Ectodermal cell (in vitro differentiated cells): ENCODE measurements at regions not wholly inside any gene's neighbourhood (a gene's known extent, or its start where the extent isn't known, plus 50 kb on each side); places are given as distances from the start of the nearest gene placed in this dataset.

Source experiments
- H3K27ac ChIP-seq: 2 replicates; pipeline ENCODE4 v1.7.0; 2013; ENCODE audit warnings: mild to moderate bottlenecking, low read depth, low read length; ENCODE audit not compliant: insufficient read depth, poor library complexity, severe bottlenecking
- H3K27me3 ChIP-seq: 2 replicates; pipeline ENCODE4 v1.7.0; 2013; ENCODE audit warnings: mild to moderate bottlenecking, low read length; ENCODE audit not compliant: insufficient read depth, control insufficient read depth, poor library complexity, severe bottlenecking
- H3K36me3 ChIP-seq: one replicate; pipeline ENCODE4 v1.7.0; 2013; ENCODE audit warnings: low read length; ENCODE audit not compliant: control insufficient read depth, insufficient read depth
- H3K4me1 ChIP-seq: one replicate; pipeline ENCODE4 v1.7.0; 2013; ENCODE audit warnings: low read length; ENCODE audit not compliant: control insufficient read depth, insufficient read depth
- H3K4me3 ChIP-seq: 2 replicates; pipeline ENCODE4 v1.7.0; 2013; ENCODE audit warnings: low read depth, low read length, control low read depth; ENCODE audit not compliant: insufficient read depth
- H3K9me3 ChIP-seq: 2 replicates; pipeline ENCODE4 v1.7.0; 2013; ENCODE audit warnings: mild to moderate bottlenecking, low read length, moderate library complexity; ENCODE audit not compliant: control insufficient read depth
- WGBS, 2 experiments: methylation state at CpG; one replicate each; pipeline ENCODE4 v1.1.7; 2013; ENCODE audit warnings: missing lambda C conversion rate in 2 of 2; 5-methylcytosine and 5-hydroxymethylcytosine counted together

- no peak overlapping the region for H3K27ac ChIP-seq
- H3K9me3 ChIP-seq: no peaks in the 10 kb centered on the region
- no peaks in the 10 kb centered on the region for H3K4me1 ChIP-seq
- no peaks in the 10 kb centered on the region for H3K27me3 ChIP-seq
- no peaks in the 10 kb centered on the region for H3K36me3 ChIP-seq
- no peak overlapping the region for H3K4me3 ChIP-seq
- 85 to 88% methylated on average over 3 of the region's 3 CpGs for WGBS, 2 experiments
These were observed 86.3 kb upstream of the TOM1L1 start for GRCh38 chr17:54814371-54814770.

- no peaks in the 10 kb centered on the region for H3K36me3 ChIP-seq
- no peak overlapping the region for H3K4me3 ChIP-seq
- H3K27me3 ChIP-seq: no peaks in the 10 kb centered on the region
- no peak overlapping the region for H3K27ac ChIP-seq
- 95% methylated on average over 3 of the region's 3 CpGs for WGBS, 2 experiments
- no peaks in the 10 kb centered on the region for H3K4me1 ChIP-seq
- H3K9me3 ChIP-seq: no peaks in the 10 kb centered on the region
These were observed 66.6 kb upstream of the TOM1L1 start for GRCh38 chr17:54834086-54834485.

GRCh38 chr17:54835015-54835414 lies 65.6 kb upstream of the TOM1L1 start:
- Histone ChIP-seq H3K27me3 (no peaks in the 10 kb centered on the region), H3K27ac (no peak overlapping the region), H3K4me3 (no peak overlapping the region), H3K4me1 (no peaks in the 10 kb centered on the region), H3K36me3 (no peaks in the 10 kb centered on the region), H3K9me3 (no peaks in the 10 kb centered on the region)
- WGBS, 2 experiments: 86 to 90% methylated on average over 2 of the region's 2 CpGs

GRCh38 chr17:54836723-54837462 lies 63.8 kb upstream of the TOM1L1 start:
- Histone ChIP-seq H3K4me1 (no peaks in the 10 kb centered on the region), H3K27ac (no peak overlapping the region), H3K36me3 (no peaks in the 10 kb centered on the region), H3K4me3 (no peak overlapping the region), H3K27me3 (no peaks in the 10 kb centered on the region), H3K9me3 (no peaks in the 10 kb centered on the region)
- WGBS, 2 experiments: 87 to 89% methylated on average over 9 to 11 of the region's 11 CpGs

- no peaks in the 10 kb centered on the region for H3K9me3 ChIP-seq
- no peak overlapping the region for H3K4me3 ChIP-seq
- H3K27me3 ChIP-seq: no peaks in the 10 kb centered on the region
- no peak overlapping the region for H3K27ac ChIP-seq
- H3K4me1 ChIP-seq: no peaks in the 10 kb centered on the region
- 88 to 94% methylated on average over 1 to 2 of the region's 3 CpGs for WGBS, 2 experiments
- H3K36me3 ChIP-seq: no peaks in the 10 kb centered on the region
These were observed 61.8 kb upstream of the TOM1L1 start for GRCh38 chr17:54838651-54839421.

- no peaks in the 10 kb centered on the region for H3K36me3 ChIP-seq
- no peaks in the 10 kb centered on the region for H3K27me3 ChIP-seq
- no peaks in the 10 kb centered on the region for H3K9me3 ChIP-seq
- H3K4me3 ChIP-seq: no peak overlapping the region
- no peaks in the 10 kb centered on the region for H3K4me1 ChIP-seq
- H3K27ac ChIP-seq: no peak overlapping the region
- 94 to 100% methylated on average over 1 of the region's 1 CpG for WGBS, 2 experiments
These were observed 61.2 kb upstream of the TOM1L1 start for GRCh38 chr17:54839447-54839846.

DNA sequence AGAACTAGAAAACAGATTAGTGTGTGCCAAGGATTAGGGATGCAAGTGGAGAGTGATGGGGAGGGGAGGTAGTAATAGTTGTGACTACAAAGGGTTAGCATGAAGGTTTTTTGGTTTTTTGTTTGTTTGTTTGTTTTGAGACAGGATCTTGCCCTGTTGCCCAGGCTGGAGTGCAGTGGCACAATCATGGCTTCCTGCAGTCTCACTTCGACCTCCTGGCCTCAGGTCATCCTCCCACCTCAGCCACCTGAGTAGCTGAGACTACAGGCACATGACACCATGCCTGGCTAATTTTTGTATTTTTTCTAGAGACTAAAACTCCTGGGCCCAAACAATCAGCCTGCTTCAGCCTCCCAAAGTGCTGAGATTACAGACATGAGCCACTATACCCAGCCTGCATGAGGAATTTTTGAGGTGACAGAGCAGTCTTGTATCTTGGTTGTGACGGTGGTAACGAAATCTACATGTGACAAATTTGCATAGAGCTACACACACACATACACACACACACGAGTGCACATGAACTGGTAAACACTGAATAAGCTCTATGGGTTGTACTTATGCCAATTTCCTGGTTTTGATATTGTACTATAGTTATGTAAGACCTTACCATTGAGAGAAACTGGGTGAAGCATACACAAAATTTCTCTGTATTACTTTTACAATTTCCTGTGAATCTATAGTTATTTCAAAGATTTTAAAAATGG lies 59.6 kb upstream of the TOM1L1 start:
- H3K4me3 ChIP-seq: no peak overlapping the region
- H3K27ac ChIP-seq: no peak overlapping the region
- no peaks in the 10 kb centered on the region for H3K27me3 ChIP-seq
- 89 to 90% methylated on average over 2 to 3 of the region's 4 CpGs for whole genome bisulfite sequencing, 2 experiments
- no peaks in the 10 kb centered on the region for H3K9me3 ChIP-seq
- H3K36me3 ChIP-seq: no peaks in the 10 kb centered on the region
- H3K4me1 ChIP-seq: no peaks in the 10 kb centered on the region

- WGBS, 2 experiments: 88 to 98% methylated on average over 2 of the region's 2 CpGs
These were observed 59.0 kb upstream of the TOM1L1 start for GRCh38 chr17:54841656-54842055.

GRCh38 chr17:54844233-54844632 lies 56.4 kb upstream of the TOM1L1 start:
- no peak overlapping the region for H3K27ac ChIP-seq
- no peaks in the 10 kb centered on the region for H3K27me3 ChIP-seq
- no peak overlapping the region for H3K4me3 ChIP-seq
- no peaks in the 10 kb centered on the region for H3K9me3 ChIP-seq
- no peaks in the 10 kb centered on the region for H3K4me1 ChIP-seq
- H3K36me3 ChIP-seq: no peaks in the 10 kb centered on the region
- 93 to 97% methylated on average over 5 of the region's 5 CpGs for WGBS, 2 experiments

More at GRCh38 chr17:54841656-54842055, 59.0 kb upstream of the TOM1L1 start:
- Histone ChIP-seq H3K36me3 (no peaks in the 10 kb centered on the region), H3K27ac (no peak overlapping the region), H3K27me3 (no peaks in the 10 kb centered on the region), H3K9me3 (no peaks in the 10 kb centered on the region), H3K4me1 (no peaks in the 10 kb centered on the region), H3K4me3 (no peak overlapping the region)

DNA sequence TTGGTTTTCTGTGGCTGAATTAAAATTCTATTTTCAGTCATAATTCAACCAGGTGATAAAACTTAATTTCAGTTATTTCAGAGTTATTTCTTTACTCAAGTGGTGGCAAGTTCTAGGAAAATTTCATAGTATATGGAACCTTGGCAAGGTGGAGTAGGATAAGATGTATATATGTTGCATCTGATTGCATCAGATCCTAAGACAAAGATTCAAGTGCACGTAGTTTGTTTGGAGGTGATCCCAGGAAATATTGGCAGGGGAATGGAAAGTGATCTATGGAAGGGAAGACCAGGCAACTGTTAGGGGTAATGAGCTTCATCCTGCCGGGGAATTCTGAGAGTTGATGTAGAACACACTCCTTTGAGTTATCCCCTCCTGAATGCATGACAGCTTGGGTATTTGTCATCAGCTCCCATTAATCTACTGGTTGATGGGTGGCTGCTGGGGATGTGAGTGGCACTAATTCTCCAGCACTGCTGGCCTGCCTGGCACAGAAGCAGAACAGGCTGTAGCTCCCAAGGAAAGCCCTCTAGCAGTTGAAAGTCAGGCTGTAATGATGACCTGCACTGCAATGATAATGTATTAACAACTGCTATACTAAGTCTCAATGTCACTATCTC lies 52.2 kb upstream of the TOM1L1 start:
- Histone ChIP-seq H3K27ac (no peak overlapping the region), H3K9me3 (no peaks in the 10 kb centered on the region), H3K36me3 (no peaks in the 10 kb centered on the region), H3K4me1 (no peaks in the 10 kb centered on the region), H3K4me3 (no peak overlapping the region), H3K27me3 (no peaks in the 10 kb centered on the region)
- WGBS, 2 experiments: 95 to 96% methylated on average over 2 of the region's 2 CpGs
